NCI-H2171 (cell line): ENCODE measurements at regions not wholly inside any gene's neighbourhood (a gene's known extent, or its start where the extent isn't known, plus 50 kb on each side); places are given as distances from the start of the nearest gene placed in this dataset.

ENCODE experiments used
- DNase-seq: peaks from one replicate; lab custom pipeline; 2025; lab: John Stamatoyannopoulos, UW

DNA sequence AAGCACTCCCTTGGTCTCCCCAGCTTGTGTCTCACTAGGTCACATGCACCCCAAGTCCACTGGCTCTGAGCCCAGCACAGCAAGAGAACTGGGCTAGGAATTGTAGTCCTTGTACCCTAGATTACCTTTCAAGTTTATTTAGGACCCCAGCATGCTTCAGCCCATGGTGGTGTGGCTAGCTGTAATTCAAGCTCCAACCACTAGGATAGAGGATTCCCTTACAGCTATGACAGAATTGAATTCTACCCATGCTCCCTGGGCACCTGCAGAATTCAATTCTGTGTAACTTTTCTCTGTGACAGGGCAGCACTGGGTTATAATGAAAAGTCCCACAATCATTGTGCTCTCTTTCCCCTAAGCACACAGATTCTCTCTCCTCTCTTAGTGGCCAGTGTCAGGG, 253.8 kb upstream of the DMD start:
- no peak for DNase-seq

DNA sequence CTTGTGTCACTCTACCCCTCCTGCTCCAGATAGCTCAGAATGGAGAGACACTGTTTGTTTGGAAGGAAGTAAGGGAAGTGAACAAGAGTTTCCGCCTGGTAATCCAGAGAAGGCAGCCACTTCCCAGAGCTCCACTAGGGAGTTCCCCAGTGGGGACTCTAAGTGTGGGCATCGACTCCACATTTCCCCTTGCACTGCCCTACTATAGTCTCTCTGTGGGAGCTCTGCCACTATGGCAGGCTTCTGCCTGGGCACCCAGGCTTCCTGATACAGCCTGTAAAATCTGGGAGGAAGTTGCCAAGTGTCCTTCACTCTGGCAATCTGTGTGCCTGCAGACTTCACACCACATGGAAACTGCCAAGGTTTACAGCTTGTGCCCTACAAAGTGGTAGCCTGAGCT, 245.8 kb upstream of the DMD start:
- DNase-seq, result no peak

DNA sequence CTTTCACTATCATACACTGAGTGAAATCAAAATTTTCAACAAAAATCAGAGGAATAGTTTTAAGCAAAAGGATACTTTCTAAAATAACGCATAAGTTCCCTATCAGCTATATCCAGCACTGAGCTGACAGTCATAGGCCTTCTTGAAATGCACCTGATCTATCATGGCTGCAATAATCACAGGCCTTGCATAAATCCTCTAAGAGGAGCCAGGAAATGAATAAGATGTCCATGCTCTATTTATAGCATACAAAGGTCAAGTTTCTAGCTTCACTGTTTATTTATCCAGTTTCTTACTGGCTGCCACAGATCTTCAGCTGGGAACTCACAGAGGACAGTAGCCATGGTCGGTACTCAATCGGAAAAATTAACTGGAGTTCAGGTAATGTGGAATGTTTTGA, 235.9 kb upstream of the DMD start:
- DNase-seq, result no peak

DNA sequence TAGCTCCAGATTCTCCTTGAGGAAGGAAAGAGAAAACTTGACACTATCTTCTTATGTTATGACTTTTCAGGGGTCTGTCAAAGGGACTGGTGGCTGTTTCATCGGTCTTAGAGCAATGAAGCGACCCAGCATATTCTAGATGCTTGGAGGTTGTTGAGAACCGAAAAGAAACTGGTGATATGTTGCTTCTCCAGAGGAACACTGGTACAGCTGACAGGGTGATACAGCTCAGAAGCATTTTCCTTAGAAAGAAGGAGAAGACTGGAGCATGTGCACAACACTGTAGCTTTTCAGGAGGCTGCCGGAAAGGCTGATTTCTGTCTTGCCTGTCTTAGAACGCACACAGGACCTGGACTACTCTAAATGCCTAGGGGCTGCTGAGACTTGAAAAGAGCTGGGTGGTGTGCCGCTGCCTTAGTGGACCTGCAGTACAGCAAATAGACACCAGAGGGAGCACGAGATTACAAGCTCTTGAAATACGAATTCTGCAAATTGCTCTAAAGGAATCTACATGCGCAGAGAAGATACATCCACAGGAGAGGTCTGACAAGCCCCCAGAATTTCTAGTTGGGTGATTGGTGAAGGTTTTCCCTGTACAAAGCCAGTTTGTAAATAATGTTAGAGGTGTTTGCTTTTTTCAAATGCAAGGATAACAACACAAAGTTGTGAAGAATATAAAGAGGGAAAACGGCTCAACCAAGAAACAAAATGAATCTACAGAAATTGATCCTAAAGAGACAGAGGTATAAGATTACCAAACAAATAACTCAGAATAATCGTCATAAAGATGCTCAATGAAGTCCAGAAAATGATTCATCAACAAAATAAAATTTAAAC, 223.1 kb upstream of the DMD start:
- DNase-seq, result peak; percentile 1

DNA sequence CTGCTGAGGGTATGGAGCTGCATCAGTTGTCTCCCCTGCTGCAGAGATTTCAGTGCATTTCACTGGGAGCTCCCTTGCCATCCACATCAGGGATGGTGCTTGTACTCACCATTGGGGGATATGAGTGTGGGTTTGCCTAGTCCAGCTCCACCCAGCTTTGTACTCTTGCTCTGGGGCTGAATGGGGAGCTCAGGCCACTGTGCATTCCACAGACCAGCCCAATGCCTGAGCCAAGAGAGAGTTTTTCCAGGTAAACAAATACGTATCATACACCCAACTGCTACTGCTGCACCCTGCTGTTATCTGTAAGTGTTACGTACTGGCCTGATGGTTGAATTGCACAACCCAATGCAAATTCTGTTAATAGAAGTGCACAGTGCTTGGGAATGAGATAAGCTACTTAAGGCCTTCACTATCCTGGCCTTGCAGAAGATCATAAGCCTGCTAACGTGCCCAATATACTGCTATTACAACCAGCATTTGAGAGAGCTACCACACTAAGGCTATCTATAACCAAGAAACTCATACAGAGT, 205.0 kb upstream of the DMD start:
- no peak for DNase-seq

DNA sequence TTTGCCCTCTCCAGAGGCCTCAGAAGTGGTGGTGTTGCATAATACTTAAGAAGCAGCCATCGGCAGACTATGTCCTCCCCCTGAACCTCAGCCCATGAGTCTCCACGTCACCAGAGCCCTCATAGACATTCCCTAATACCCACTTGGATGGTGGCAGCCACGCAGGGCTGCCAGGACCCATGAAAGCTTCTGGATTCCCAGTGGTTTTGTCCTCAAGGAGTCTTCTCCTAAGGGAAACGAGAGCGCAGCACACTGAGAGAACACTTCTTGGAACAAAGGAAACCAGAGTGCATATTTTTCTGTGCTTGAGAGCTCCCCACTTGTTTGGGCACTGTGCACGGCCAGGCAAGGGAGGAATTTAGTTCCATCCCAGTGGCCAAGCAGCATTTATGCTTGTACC, 204.1 kb upstream of the DMD start:
- no peak for DNase-seq

DNA sequence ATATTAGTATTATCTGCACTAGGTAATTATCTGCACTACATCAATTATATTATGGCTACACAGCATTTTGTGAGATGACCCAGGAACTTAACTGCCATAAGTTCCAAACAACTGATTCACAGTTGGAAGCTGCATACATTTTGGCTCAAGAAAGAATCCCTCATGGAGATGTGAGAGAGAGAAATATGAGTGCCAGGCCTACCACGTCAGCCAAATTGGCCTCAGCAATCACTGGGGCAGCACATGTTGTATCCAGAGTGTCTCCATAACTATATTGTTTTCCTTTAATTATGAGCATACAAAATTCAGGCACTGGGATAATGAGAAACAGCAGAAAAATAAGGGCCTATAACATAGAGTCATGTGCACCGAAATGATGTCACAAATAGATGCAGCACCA, 174.2 kb upstream of the DMD start:
- DNase-seq, result no peak

DNA sequence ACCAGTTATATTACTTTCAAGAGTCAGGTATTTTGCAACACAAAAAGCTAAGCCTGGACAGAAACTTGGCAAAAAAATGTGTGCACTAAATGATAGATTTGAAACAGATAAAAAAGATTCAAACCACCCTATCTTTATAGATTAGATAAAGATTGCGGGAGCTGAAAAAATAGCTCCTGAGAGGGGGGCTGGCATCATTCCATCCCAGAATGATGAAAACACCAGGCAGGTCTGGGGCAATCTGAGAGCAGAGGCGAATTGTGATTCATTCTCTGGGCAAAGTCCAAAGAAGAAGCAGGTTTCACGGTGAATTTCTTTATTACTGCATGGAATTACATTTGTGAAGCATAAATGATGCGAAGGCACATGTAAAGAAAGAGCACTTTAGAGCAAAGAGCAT, 168.5 kb upstream of the DMD start:
- DNase-seq, result no peak

DNA sequence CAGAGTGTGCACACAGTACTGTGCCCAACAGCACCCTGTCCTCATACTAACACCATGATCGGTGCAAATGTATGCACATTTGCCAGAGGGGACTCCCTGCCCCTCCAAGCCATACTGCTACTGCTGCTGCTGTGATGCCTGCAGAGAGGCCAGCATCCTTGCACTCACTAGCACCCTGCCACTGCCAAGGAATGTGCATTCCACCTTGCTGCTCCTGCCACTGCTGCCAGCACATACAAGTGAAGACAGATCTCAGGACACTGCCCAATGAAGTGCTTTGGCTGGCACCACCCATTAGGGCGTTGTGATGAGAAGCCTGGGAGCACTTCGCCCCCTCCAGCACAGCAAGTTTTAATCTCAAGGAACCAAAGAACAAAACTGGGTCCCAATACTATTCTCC, 146.3 kb upstream of the DMD start:
- no peak for DNase-seq

DNA sequence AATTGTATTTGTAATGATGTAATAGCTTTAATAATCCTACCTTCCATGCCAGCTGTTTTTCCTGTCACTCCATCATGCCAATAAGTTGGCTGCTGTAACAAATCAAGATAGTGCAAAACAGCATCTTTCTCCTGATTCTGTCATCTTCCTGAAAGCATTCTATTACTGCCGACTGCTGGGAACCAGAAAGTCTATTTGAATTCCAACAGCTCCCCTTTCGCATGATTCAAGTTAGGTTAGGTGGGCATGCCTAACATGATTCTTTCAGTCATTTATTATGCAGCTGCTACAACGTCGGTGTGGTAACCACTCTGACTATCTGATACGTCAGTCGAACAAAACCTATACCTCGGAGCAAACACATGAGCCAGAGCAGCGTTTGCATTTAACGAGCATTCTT, 127.9 kb upstream of the DMD start:
- no peak for DNase-seq

DNA sequence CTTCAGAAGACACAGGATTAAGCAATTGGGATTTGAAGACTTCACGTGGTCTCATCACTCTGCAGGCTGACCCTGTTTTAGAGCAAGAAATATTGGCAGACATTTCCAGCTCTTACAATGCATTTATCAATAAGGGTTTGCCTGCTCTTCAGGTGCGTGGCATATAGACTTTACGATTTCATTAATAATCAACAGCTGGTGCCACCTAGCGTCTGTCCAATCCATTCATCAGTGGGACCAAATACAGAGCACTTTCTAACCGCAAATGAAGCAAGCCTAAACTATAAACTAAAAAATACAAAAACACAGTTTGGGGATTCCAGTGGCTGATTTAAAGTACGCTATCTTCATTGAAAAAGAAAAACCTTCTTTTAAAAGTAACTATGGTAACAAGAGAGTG, 125.4 kb upstream of the DMD start:
- DNase-seq, result no peak

DNA sequence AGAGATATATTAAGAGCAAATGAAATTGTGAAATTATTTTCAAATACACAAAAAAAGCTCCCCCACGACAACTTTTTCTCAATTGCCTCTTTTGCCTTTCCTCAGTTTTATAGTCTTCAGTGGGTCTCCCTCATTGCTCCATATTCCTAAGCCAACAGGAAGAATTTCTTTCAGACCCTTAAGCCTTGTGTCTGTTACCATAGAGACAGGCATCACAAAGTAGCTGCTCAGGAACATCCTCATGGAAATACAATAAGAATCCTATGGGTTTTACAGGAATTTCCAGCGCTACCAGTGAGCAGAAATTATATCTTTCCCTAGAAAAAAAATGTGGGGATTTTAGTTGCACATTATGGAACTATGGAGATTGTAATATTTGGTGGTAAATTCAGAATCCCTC, 121.9 kb upstream of the DMD start:
- DNase-seq, result no peak

DNA sequence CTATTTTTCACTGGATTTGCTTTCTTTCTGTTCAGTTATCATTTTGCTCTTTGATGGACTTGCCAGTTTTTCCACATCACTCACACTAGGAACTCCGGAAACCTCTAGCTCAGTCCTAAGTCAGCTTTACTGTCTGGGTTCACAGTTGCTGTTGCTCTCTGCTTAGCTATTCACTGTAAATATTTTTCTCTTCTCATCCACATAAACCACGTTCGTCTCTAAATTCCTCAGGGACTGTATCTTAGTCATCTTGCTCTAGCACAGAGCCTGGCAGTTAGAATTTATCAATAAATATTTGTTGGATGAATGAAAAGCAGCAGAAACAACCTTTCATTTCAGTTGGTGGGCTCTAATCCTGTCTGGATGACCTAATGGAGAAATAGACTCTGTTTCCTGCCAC, 119.4 kb upstream of the DMD start:
- DNase-seq, result no peak

DNA sequence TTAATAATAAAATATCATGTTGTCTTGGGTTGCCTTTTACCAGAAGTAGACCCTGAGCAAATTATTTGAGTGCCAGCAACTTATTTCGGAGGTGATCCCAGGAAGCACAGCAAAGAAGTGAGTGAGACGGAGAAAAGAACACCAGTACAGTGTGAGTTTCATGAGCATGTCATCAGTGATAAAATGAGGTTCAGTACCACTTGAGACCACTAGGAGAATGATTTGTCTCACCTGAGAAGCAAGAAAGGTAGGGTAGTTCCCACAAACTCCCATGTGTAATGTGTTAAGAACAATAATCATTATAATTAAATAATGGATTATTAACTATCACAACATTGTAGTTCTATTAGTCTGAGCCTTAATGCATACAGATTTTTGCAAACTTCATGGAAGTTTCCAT, 112.8 kb upstream of the DMD start:
- no peak for DNase-seq

DNA sequence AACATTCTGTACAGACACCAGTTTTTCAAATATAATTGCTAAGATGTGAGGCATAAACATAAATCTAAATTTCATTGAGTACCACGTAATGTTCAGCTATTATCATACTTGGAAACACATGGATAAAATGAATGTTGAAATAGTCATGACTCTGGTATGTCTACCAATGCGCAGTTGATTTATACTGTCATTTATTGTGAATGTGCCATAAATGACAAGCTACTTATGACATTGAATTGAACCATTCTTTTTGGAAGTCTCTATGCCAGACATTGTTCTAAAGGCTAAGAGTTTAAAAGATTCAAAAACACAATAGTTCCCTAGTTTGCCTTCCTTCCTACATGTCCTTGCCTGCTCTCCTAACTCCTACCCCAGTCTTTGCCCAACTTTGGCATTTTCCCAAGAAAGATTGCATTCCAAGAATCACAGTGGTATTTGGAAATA, 96.6 kb upstream of the DMD start:
- no peak for DNase-seq

DNA sequence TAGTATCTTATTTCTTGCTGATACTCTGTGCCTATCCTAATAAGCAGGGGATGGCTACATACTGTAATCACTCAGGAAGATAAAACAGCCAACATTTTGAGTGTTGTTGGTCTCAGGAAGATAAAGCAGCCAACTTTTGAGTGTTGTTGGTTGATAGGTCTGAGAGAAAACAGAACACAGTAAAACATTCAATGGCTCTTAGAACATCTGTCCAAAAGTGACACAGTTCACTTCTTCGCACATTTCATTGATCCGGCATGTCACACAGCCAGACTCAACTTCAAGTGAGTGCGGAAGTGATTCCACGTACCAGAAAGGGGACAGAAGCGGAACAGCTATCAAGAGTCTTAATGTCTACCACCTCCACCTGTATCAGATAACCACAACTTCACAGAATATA, 87.3 kb upstream of the DMD start:
- no peak for DNase-seq

DNA sequence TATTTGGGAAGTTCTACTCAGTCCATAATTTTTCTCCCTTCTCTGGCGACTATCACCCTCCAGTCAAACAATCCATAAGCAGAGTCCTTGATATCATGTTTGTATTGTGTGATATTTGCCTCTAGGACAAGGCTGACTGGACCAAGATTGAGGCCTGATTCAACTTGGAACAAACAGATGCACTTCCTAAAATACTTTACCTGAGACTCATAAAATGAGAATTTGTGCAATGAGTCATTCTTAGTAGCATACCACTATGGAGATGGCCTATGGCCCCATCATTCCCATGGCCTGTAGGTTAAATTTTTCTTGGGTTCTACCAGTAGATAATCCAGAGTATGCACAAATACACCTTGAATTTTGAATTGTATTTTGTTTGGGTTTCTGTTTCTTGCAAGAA, 74.2 kb upstream of the DMD start:
- DNase-seq, result no peak

DNA sequence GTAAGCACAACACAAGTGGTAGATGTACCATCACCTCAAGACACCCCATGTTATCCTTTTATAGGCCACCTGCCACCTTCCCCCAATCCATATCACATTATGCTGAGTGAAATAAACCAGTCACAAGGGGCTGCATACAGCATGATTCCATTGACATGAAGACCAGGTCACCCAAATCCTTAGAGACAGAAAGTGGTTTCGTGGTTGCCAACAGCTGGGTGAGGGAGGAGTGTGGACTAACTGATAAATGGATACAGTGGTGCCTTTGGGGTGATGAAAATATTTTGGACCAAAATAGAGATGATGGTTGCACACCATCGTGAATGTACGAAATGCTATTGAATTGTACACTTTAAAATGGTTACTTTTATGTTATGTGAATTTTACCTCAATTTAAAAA, 65.7 kb upstream of the DMD start:
- DNase-seq, result no peak

DNA sequence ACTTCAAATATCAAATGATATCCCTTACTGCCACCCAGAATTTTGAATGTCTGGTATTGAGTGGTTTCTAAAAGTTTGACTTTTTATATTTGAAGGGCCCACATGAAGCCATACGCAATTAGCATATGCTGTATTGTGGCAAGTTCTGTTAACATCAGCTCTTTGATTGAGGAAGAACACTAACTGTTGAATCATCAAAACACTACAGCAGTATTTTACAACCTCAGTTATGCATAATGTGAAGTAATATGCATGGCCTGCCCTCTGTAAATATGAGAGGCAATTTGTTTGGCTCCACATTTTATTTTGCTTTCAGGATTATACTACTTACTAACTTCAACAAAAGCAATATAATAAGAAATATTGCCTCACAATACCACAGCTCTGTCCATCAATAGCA, 62.2 kb upstream of the DMD start:
- DNase-seq, result no peak

DNA sequence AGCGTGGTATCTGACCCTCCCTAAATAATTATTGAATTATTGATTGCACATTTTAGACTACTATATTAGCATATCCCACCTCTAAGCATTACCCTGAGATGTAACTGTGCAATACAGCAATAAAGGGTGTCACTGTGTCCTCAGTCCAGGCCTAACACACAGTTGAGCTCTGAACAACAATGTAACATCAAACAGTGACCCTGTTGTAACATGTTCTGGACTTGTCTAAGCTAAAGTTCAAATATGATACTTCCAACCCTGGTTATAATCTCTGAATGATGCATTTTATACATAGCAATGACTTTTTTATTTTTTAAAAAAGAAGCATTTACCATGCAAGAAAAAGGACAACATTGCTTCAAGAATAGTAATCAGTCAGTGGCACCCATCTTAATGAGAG, 61.6 kb upstream of the DMD start:
- no peak for DNase-seq
